Right atrium auricular region (tissue), 2 donors: ENCODE measurements at regions not wholly inside any gene's neighbourhood (a gene's known extent, or its start where the extent isn't known, plus 50 kb on each side); places are given as distances from the start of the nearest gene placed in this dataset.

Experiments used
- DNase-seq: peaks from one replicate; pipeline ENCODE4 v3.0.0-alpha.2; 2019; ENCODE audit warnings: low spot score
- H3K27ac ChIP-seq, 2 donors: fragments of 200-600 bp; sonication (generic); 1 replicate in 1 of 2; 2 replicates in 1 of 2; pipeline ENCODE4 v1.5.1; 2016 to 2019
- H3K27me3 ChIP-seq, 2 donors: fragments of 200-600 bp; sonication (generic); one replicate each; pipeline versions ENCODE4 v1.5.1 to v1.6.0; 2017 to 2019
- H3K36me3 ChIP-seq: fragments of 200-600 bp; sonication (generic); one replicate; pipeline ENCODE4 v1.5.1; 2016
- H3K4me1 ChIP-seq, 2 donors: fragments of 200-600 bp; sonication (generic); one replicate each; pipeline versions ENCODE4 v1.5.1 to v1.6.0; 2017 to 2019
- H3K4me3 ChIP-seq, 2 donors: fragments of 200-600 bp; sonication (generic); 1 replicate in 1 of 2; 2 replicates in 1 of 2; pipeline ENCODE4 v1.5.1; 2017 to 2019; ENCODE audit warnings: mild to moderate bottlenecking in 1 of 2, moderate library complexity in 1 of 2
- H3K9me3 ChIP-seq, 2 donors: fragments of 200-600 bp; sonication (generic); one replicate each; pipeline ENCODE4 v1.5.1; 2019
- CTCF ChIP-seq, 2 donors: fragments of 200-600 bp; sonication (generic); IDR thresholded peaks; one replicate each; pipeline ENCODE4 v1.5.1; 2019; ENCODE audit warnings: antibody characterized with exemption in 2 of 2

GRCh38 chr3:13245615-13245978, 172.4 kb upstream of the IQSEC1 start:
- no peak for DNase-seq
- TF ChIP-seq CTCF (IDR thresholded peaks at IDR 0.05), result no peak
- Histone ChIP-seq H3K4me3 (no peak overlapping the region), H3K27ac (no peak overlapping the region), H3K9me3 (no peaks in the 10 kb centered on the region), H3K27me3 (no peaks in the 10 kb centered on the region), H3K4me1 (no peaks in the 10 kb centered on the region), H3K36me3 (no peaks in the 10 kb centered on the region)

GRCh38 chr3:13243586-13243985, 170.4 kb upstream of the IQSEC1 start:
- no peak for DNase-seq
- Histone ChIP-seq H3K9me3 (no peaks in the 10 kb centered on the region), H3K4me3 (no peak overlapping the region), H3K4me1 (no peaks in the 10 kb centered on the region), H3K27ac (no peak overlapping the region), H3K36me3 (no peaks in the 10 kb centered on the region), H3K27me3 (no peaks in the 10 kb centered on the region)
- no peak for TF ChIP-seq CTCF (IDR thresholded peaks at IDR 0.05)

- no peaks in the 10 kb centered on the region for H3K36me3 ChIP-seq
- no peak for TF ChIP-seq CTCF (IDR thresholded peaks at IDR 0.05)
- no peaks in the 10 kb centered on the region for H3K9me3 ChIP-seq
- no peak for DNase-seq
- no peak overlapping the region for H3K27ac ChIP-seq
- no peak overlapping the region for H3K4me3 ChIP-seq
- H3K27me3 ChIP-seq, result no peaks in the 10 kb centered on the region
- H3K4me1 ChIP-seq, result no peaks in the 10 kb centered on the region
Observed at GRCh38 chr3:13242364-13242737, 169.1 kb upstream of the IQSEC1 start.

GRCh38 chr3:13241621-13242363, 168.6 kb upstream of the IQSEC1 start:
- Histone ChIP-seq H3K27me3 (no peaks in the 10 kb centered on the region), H3K9me3 (no peaks in the 10 kb centered on the region), H3K36me3 (no peaks in the 10 kb centered on the region), H3K27ac (no peak overlapping the region), H3K4me1 (no peaks in the 10 kb centered on the region), H3K4me3 (no peak overlapping the region)
- no peak for TF ChIP-seq CTCF (IDR thresholded peaks at IDR 0.05)
- DNase-seq, result no peak

- no peak for TF ChIP-seq CTCF (IDR thresholded peaks at IDR 0.05)
- DNase-seq, result no peak
- Histone ChIP-seq H3K27me3 (no peaks in the 10 kb centered on the region), H3K36me3 (no peaks in the 10 kb centered on the region), H3K9me3 (no peaks in the 10 kb centered on the region), H3K27ac (no peak overlapping the region), H3K4me1 (no peaks in the 10 kb centered on the region), H3K4me3 (no peak overlapping the region)
Observed at GRCh38 chr3:13240928-13241618, 167.8 kb upstream of the IQSEC1 start.

- Histone ChIP-seq H3K9me3 (no peaks in the 10 kb centered on the region), H3K36me3 (no peaks in the 10 kb centered on the region), H3K4me3 (no peak overlapping the region), H3K4me1 (no peaks in the 10 kb centered on the region), H3K27ac (no peak overlapping the region), H3K27me3 (no peaks in the 10 kb centered on the region)
- no peak for TF ChIP-seq CTCF (IDR thresholded peaks at IDR 0.05)
- no peak for DNase-seq
Observed at GRCh38 chr3:13239467-13239760, 166.2 kb upstream of the IQSEC1 start.
